Spinal cord (tissue), 9 donors: ENCODE measurements at regions not wholly inside any gene's neighbourhood (a gene's known extent, or its start where the extent isn't known, plus 50 kb on each side); places are given as distances from the start of the nearest gene placed in this dataset.

ENCODE experiments used
- DNase-seq, 6 donors: peaks; one replicate each; pipeline versions ENCODE4 v3.0.0 to v3.0.0-alpha.2; 2013 to 2015; ENCODE audit warnings: low spot score in 6 of 6, low read depth in 4 of 6
- H3K27ac ChIP-seq: one replicate; pipeline ENCODE4 v1.5.1; 2013; ENCODE audit warnings: low read depth, low read length, control low read depth
- H3K27me3 ChIP-seq: one replicate; pipeline ENCODE4 v1.6.1; 2013; ENCODE audit warnings: low read length; ENCODE audit not compliant: control insufficient read depth, insufficient read depth
- H3K36me3 ChIP-seq: one replicate; pipeline ENCODE4 v1.6.1; 2013; ENCODE audit warnings: low read length; ENCODE audit not compliant: control insufficient read depth, insufficient read depth
- H3K4me1 ChIP-seq: one replicate; pipeline ENCODE4 v1.6.1; 2013; ENCODE audit warnings: low read length; ENCODE audit not compliant: control insufficient read depth, insufficient read depth
- H3K4me3 ChIP-seq: one replicate; pipeline ENCODE4 v1.5.1; 2013; ENCODE audit warnings: low read depth, low read length, control low read depth
- H3K9me3 ChIP-seq: one replicate; pipeline ENCODE4 v1.6.1; 2013; ENCODE audit warnings: low read length; ENCODE audit not compliant: control insufficient read depth, insufficient read depth
- WGBS: methylation state at CpG from one replicate; pipeline ENCODE4 v1.1.5; 2013; ENCODE audit warnings: missing lambda C conversion rate; ENCODE audit not compliant: insufficient coverage; 5-methylcytosine and 5-hydroxymethylcytosine counted together
- donor health status: healthy.

- Histone ChIP-seq H3K27ac (no peak overlapping the region), H3K4me1 (no peaks in the 10 kb centered on the region), H3K27me3 (no peaks in the 10 kb centered on the region), H3K9me3 (no peaks in the 10 kb centered on the region), H3K4me3 (no peak overlapping the region), H3K36me3 (no peaks in the 10 kb centered on the region)
- 61% methylated on average over 4 of the region's 4 CpGs for WGBS
- DNase-seq = peak in 3 of 6 donors; percentile 1 to 57 (median 15)
These were observed 304.1 kb downstream of the RFPL4B start for GRCh38 chr6:112651239-112651638.

DNA sequence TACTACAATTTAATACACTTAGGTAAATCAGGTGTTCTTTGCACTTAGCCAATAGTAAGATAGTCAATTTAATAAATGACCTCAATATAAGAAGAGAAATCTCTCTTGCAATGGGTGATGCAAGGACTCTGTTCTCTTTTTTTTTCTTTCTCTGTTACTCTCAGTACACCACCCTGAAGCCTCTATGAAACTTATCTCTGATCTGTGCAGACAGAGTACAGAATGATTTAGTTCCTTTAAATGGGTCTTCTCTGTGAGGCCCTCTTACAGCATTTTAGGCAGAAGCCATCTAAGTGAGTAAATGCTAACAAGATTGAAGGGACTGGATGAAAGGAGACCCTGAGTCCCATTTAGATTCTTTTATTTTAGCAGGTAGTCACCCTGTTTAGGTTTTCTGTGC lies 312.8 kb downstream of the RFPL4B start:
- no peak for DNase-seq
- no peaks in the 10 kb centered on the region for H3K27me3 ChIP-seq
- no peaks in the 10 kb centered on the region for H3K9me3 ChIP-seq
- H3K36me3 ChIP-seq = no peaks in the 10 kb centered on the region
- no peak overlapping the region for H3K27ac ChIP-seq
- no peak overlapping the region for H3K4me3 ChIP-seq
- H3K4me1 ChIP-seq = no peaks in the 10 kb centered on the region

- no peak for DNase-seq
- WGBS = no CpG with 5 or more reads among the region's 2 CpGs
- H3K36me3 ChIP-seq = no peaks in the 10 kb centered on the region
These were observed 313.5 kb downstream of the RFPL4B start for GRCh38 chr6:112660626-112661025.

GRCh38 chr6:112663698-112664097 lies 316.6 kb downstream of the RFPL4B start:
- no peak overlapping the region for H3K27ac ChIP-seq
- no peak for DNase-seq
- H3K36me3 ChIP-seq = no peaks in the 10 kb centered on the region
- H3K27me3 ChIP-seq = no peaks in the 10 kb centered on the region
- H3K4me3 ChIP-seq = no peak overlapping the region
- H3K9me3 ChIP-seq = peaks cover 3% of the 10 kb centered on the region
- H3K4me1 ChIP-seq = no peaks in the 10 kb centered on the region
- 77% methylated on average over 3 of the region's 4 CpGs for WGBS

More at GRCh38 chr6:112660626-112661025, 313.5 kb downstream of the RFPL4B start:
- no peak overlapping the region for H3K4me3 ChIP-seq
- no peaks in the 10 kb centered on the region for H3K27me3 ChIP-seq
- no peaks in the 10 kb centered on the region for H3K4me1 ChIP-seq
- no peak overlapping the region for H3K27ac ChIP-seq
- H3K9me3 ChIP-seq = no peaks in the 10 kb centered on the region

- no peaks in the 10 kb centered on the region for H3K27me3 ChIP-seq
- DNase-seq = no peak
- H3K4me3 ChIP-seq = no peak overlapping the region
- H3K4me1 ChIP-seq = no peaks in the 10 kb centered on the region
- WGBS = 80% methylated on average over 2 of the region's 2 CpGs
- H3K27ac ChIP-seq = no peak overlapping the region
- no peaks in the 10 kb centered on the region for H3K36me3 ChIP-seq
- H3K9me3 ChIP-seq = peaks cover 3% of the 10 kb centered on the region
These were observed 318.0 kb downstream of the RFPL4B start for GRCh38 chr6:112665114-112665513.

GRCh38 chr6:112665815-112666214 lies 318.7 kb downstream of the RFPL4B start:
- no peaks in the 10 kb centered on the region for H3K36me3 ChIP-seq
- no peak overlapping the region for H3K4me3 ChIP-seq
- DNase-seq = no peak
- H3K27ac ChIP-seq = no peak overlapping the region
- H3K4me1 ChIP-seq = no peaks in the 10 kb centered on the region
- no CpG with 5 or more reads among the region's 1 CpG for WGBS
- no peaks in the 10 kb centered on the region for H3K27me3 ChIP-seq
- peaks cover 3% of the 10 kb centered on the region for H3K9me3 ChIP-seq

GRCh38 chr6:112667427-112667826 lies 320.3 kb downstream of the RFPL4B start:
- H3K36me3 ChIP-seq = no peaks in the 10 kb centered on the region
- no peak for DNase-seq
- no peaks in the 10 kb centered on the region for H3K27me3 ChIP-seq
- H3K27ac ChIP-seq = no peak overlapping the region
- peaks cover 3% of the 10 kb centered on the region for H3K9me3 ChIP-seq
- H3K4me1 ChIP-seq = no peaks in the 10 kb centered on the region
- no peak overlapping the region for H3K4me3 ChIP-seq

DNA sequence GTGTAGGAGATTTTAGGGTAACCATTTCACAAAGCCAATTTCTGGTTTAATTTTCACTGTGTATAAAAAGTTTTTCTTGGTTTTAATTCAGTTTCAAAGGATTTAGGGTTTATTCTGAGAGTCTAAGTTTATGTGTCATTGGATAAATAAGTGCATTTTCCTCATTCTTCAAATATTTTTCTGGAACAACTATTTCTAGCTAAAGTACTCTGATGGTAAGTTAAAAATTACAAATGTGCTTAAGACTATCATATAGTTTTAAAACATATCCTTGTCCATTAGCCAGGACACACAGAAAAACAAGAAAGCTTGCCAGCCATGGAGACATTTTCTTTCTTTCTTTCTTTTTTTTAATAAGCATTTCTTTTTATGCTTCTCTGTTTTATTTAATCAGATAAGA lies 333.0 kb downstream of the RFPL4B start:
- no peaks in the 10 kb centered on the region for H3K9me3 ChIP-seq
- H3K36me3 ChIP-seq = no peaks in the 10 kb centered on the region
- DNase-seq = no peak
- H3K4me3 ChIP-seq = no peak overlapping the region
- no peak overlapping the region for H3K27ac ChIP-seq
- no peaks in the 10 kb centered on the region for H3K4me1 ChIP-seq
- no peaks in the 10 kb centered on the region for H3K27me3 ChIP-seq

DNA sequence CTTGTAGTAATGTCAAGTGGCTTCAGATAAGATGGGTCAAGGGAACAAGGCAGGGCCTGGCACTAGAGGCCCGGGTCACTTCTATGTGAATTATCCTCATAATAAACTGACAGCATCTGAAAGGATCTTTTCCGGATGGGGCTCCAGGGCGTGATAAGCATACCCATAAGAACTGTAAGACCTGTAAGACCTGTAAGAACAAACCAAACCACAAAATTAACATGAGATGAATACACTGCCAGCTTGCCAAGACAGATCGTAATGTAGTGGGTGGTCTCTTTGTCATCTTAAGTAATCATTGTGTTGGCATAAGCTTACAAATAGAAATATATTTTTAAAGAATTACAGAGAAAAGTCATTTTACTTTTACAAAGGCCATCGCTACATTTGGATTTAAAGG lies 334.9 kb downstream of the RFPL4B start:
- no peak overlapping the region for H3K27ac ChIP-seq
- no CpG with 5 or more reads among the region's 5 CpGs for WGBS
- H3K9me3 ChIP-seq = no peaks in the 10 kb centered on the region
- no peak overlapping the region for H3K4me3 ChIP-seq
- DNase-seq = no peak
- no peaks in the 10 kb centered on the region for H3K36me3 ChIP-seq
- H3K4me1 ChIP-seq = no peaks in the 10 kb centered on the region
- no peaks in the 10 kb centered on the region for H3K27me3 ChIP-seq

GRCh38 chr6:112683106-112683505 lies 336.0 kb downstream of the RFPL4B start:
- WGBS = no CpG with 5 or more reads among the region's 2 CpGs
- Histone ChIP-seq H3K9me3 (no peaks in the 10 kb centered on the region), H3K27me3 (no peaks in the 10 kb centered on the region), H3K36me3 (no peaks in the 10 kb centered on the region), H3K4me3 (no peak overlapping the region), H3K4me1 (no peaks in the 10 kb centered on the region), H3K27ac (no peak overlapping the region)
- DNase-seq = no peak

DNA sequence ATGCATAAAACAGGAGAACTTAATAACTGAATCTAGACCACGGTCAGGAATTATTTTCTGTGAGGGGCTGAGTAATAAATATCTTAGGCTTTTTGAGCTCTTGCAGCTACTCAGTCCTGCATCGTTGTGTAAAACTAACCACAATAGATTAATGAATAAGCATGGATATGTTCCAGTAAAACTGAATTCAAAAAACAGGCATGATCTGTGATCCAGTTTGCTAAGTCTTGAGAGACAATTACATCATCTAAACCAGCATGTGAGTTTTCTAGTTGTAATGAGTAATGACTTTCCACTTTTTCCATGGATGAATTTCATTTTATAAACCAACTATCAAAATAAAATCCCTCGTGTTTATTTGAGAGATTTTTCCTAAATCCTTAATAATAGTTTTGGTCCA lies 336.8 kb downstream of the RFPL4B start:
- DNase-seq = no peak
- no peaks in the 10 kb centered on the region for H3K36me3 ChIP-seq
- no peak overlapping the region for H3K27ac ChIP-seq
- H3K4me3 ChIP-seq = no peak overlapping the region
- H3K27me3 ChIP-seq = no peaks in the 10 kb centered on the region
- H3K9me3 ChIP-seq = no peaks in the 10 kb centered on the region
- no peaks in the 10 kb centered on the region for H3K4me1 ChIP-seq
- no CpG with 5 or more reads among the region's 3 CpGs for WGBS
